ENCODE measurements at regions not wholly inside any gene's neighbourhood (a gene's known extent, or its start where the extent isn't known, plus 50 kb on each side); places are given as distances from the start of the nearest gene placed in this dataset.

GRCh38 chr10:130772056-130772455 is 539.5 kb downstream of the TCERG1L start:
- H3K27ac ChIP-seq = no peak overlapping the region

DNA sequence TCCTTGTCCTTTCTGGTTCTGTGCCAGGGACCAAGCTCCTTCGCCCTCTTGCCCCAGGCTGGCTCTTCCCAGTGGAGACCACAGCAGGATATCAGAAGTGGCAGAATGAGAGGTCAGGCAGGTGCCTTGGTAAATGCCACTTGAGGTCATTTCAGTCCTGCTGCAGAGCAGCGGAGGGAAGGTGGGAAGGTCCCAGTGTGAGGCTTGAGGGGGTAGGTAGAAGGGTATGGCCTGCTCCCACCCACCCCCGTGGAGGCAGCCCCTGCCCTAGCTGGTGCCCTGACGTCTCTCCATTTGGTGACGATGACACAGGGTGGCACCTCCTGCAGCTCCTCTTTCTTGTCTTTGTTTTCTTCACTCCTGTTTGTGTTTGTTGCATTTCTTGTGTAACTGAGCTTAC is 538.8 kb downstream of the TCERG1L start:
- ATAC-seq (no peak), DNase-seq (no peak)
- intact Hi-C loops (cut with DNase I) = no loop called here
- H3K4me1 ChIP-seq = no peaks in the 10 kb centered on the region
- no peak overlapping the region for H3K27ac ChIP-seq
- WGBS, 4 donors = 69 to 84% (median 76%) methylated on average over 5 of the region's 5 CpGs
- no peak overlapping the region for H3K4me3 ChIP-seq
- peaks cover 0 to 10% (median 2%) of the 10 kb centered on the region in 12 donors for H3K9me3 ChIP-seq
- peaks cover 0 to 35% (median 2%) of the 10 kb centered on the region in 9 donors for H3K27me3 ChIP-seq
- TF ChIP-seq, protein P1, sequence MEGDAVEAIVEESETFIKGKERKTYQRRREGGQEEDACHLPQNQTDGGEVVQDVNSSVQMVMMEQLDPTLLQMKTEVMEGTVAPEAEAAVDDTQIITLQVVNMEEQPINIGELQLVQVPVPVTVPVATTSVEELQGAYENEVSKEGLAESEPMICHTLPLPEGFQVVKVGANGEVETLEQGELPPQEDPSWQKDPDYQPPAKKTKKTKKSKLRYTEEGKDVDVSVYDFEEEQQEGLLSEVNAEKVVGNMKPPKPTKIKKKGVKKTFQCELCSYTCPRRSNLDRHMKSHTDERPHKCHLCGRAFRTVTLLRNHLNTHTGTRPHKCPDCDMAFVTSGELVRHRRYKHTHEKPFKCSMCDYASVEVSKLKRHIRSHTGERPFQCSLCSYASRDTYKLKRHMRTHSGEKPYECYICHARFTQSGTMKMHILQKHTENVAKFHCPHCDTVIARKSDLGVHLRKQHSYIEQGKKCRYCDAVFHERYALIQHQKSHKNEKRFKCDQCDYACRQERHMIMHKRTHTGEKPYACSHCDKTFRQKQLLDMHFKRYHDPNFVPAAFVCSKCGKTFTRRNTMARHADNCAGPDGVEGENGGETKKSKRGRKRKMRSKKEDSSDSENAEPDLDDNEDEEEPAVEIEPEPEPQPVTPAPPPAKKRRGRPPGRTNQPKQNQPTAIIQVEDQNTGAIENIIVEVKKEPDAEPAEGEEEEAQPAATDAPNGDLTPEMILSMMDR (IDR thresholded peaks at IDR 0.05) = no peak
- TF ChIP-seq POLR2A (IDR thresholded peaks at IDR 0.05) = no peak
- no peaks in the 10 kb centered on the region for H3K36me3 ChIP-seq

More at GRCh38 chr10:130772056-130772455, 539.5 kb downstream of the TCERG1L start:
- no peaks in the 10 kb centered on the region for H3K36me3 ChIP-seq
- 61 to 70% (median 66%) methylated on average over 5 of the region's 5 CpGs for WGBS, 4 donors
- H3K9me3 ChIP-seq = peaks cover 0 to 16% (median 3%) of the 10 kb centered on the region in 12 donors
- DNase-seq (no peak), ATAC-seq (no peak)
- H3K4me1 ChIP-seq = no peaks in the 10 kb centered on the region
- intact Hi-C loops (cut with DNase I) = no loop called here
- no peak overlapping the region for H3K4me3 ChIP-seq
- H3K27me3 ChIP-seq = peaks cover 0 to 35% (median 2%) of the 10 kb centered on the region in 9 donors
- no peak for TF ChIP-seq POLR2A (IDR thresholded peaks at IDR 0.05)
- TF ChIP-seq, protein P1 (IDR thresholded peaks at IDR 0.05) = no peak

GRCh38 chr10:130773941-130774340 is 537.6 kb downstream of the TCERG1L start:
- Histone ChIP-seq H3K4me3 (no peak overlapping the region), H3K27me3 (peaks cover 0 to 35% (median 2%) of the 10 kb centered on the region in 9 donors), H3K36me3 (no peaks in the 10 kb centered on the region), H3K9me3 (no peaks in the 10 kb centered on the region), H3K27ac (no peak overlapping the region), H3K4me1 (no peaks in the 10 kb centered on the region)
- intact Hi-C loops (cut with DNase I) = no loop called here
- TF ChIP-seq POLR2A (IDR thresholded peaks at IDR 0.05) = no peak
- TF ChIP-seq, protein P1 (IDR thresholded peaks at IDR 0.05) = no peak
- no peak for DNase-seq
- WGBS, 4 donors = 55 to 63% (median 59%) methylated on average over 8 of the region's 8 CpGs
- no peak for ATAC-seq

GRCh38 chr10:130774871-130775270 is 536.6 kb downstream of the TCERG1L start:
- no peaks in the 10 kb centered on the region for H3K4me1 ChIP-seq
- TF ChIP-seq POLR2A (IDR thresholded peaks at IDR 0.05) = no peak
- TF ChIP-seq, protein P1 (IDR thresholded peaks at IDR 0.05) = no peak
- no peak overlapping the region for H3K4me3 ChIP-seq
- no peak for ATAC-seq
- H3K27me3 ChIP-seq = peaks cover 0 to 35% (median 2%) of the 10 kb centered on the region in 9 donors
- no peaks in the 10 kb centered on the region for H3K9me3 ChIP-seq
- no peak overlapping the region for H3K27ac ChIP-seq
- H3K36me3 ChIP-seq = no peaks in the 10 kb centered on the region
- DNase-seq = no peak
- WGBS, 4 donors = 73 to 82% (median 81%) methylated on average over 5 to 6 of the region's 6 CpGs
- intact Hi-C loops (cut with DNase I) = no loop called here
